WI38 (cell line): ENCODE measurements at regions not wholly inside any gene's neighbourhood (a gene's known extent, or its start where the extent isn't known, plus 50 kb on each side); places are given as distances from the start of the nearest gene placed in this dataset.
"Not testable (repeated sequence)": the region's sequence is repeated elsewhere in the genome, so short reads cannot be mapped to it uniquely, and the experiment has no call there.

Experiments
- H3K4me3 ChIP-seq: 2 replicates; pipeline ENCODE4 v1.5.1; 2011; ENCODE audit warnings: low read depth, mild to moderate bottlenecking, control low read depth, low read length
- TF ChIP-seq, protein P1 (sequence below): IDR thresholded peaks from 2 replicates; pipeline ENCODE4 v1.5.1; 2012; ENCODE audit warnings: low read depth, mild to moderate bottlenecking, control low read depth, low read length

DNA sequence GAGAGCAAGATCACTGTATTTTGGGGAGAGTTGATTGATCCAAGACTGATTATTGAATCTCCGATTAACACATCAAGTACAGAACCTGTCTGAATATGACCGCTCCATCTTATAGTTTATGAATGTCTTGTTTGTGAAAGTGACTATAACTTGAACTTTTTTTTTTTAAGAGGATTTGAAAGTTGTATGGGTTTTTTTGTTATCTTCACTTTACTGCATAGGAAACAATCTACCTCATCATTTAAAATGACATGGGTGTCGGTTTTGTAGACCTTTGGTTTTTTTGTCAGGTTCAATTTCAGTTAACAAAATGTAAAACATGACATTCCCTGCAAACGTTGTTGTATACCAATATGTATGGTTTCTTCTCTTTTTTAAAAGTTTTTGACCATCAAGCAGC lies 103.0 kb upstream of the NUDT6 start:
- H3K4me3 ChIP-seq = no peak overlapping the region
- TF ChIP-seq, protein P1, sequence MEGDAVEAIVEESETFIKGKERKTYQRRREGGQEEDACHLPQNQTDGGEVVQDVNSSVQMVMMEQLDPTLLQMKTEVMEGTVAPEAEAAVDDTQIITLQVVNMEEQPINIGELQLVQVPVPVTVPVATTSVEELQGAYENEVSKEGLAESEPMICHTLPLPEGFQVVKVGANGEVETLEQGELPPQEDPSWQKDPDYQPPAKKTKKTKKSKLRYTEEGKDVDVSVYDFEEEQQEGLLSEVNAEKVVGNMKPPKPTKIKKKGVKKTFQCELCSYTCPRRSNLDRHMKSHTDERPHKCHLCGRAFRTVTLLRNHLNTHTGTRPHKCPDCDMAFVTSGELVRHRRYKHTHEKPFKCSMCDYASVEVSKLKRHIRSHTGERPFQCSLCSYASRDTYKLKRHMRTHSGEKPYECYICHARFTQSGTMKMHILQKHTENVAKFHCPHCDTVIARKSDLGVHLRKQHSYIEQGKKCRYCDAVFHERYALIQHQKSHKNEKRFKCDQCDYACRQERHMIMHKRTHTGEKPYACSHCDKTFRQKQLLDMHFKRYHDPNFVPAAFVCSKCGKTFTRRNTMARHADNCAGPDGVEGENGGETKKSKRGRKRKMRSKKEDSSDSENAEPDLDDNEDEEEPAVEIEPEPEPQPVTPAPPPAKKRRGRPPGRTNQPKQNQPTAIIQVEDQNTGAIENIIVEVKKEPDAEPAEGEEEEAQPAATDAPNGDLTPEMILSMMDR = no peak

DNA sequence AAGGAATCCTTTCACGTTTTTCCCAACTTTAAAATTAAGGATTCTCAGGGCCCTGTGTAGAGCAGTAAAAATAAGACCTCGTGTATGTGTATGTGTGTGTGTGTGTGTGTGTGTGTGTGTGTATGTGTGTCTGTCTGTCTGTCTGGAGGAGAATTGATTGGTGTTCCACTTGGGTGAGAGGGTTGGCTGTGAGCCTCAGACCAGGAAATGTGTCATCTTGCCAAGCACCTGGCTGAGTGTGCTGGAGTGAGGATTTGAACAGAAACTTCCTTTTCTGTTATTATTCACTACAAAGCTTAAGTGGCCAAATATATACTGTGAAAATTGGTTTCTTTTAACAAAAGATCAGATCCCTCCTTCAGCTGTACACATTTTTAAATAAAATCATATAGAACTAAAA lies 103.6 kb upstream of the NUDT6 start:
- H3K4me3 ChIP-seq = not testable (repeated sequence)

DNA sequence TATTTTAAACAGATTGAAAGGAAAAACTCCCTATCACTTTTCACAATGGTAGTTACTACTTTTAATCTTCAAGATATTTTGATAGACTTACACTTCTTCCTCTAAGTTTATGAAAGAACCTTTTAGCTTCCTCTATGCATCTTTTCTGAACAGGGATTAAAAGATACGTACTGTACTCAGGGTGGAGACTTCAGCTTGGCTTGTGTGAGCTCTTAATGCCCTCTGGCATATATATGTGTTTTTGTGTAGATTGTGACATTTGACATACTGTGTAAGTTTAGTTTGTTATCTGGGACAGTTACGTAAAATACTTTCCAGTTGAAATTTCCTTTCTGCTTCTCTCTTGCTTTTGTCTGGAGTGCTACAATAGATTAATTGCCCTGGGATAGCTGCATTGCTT lies 109.3 kb upstream of the NUDT6 start:
- TF ChIP-seq, protein P1 = no peak
- H3K4me3 ChIP-seq = no peak overlapping the region

DNA sequence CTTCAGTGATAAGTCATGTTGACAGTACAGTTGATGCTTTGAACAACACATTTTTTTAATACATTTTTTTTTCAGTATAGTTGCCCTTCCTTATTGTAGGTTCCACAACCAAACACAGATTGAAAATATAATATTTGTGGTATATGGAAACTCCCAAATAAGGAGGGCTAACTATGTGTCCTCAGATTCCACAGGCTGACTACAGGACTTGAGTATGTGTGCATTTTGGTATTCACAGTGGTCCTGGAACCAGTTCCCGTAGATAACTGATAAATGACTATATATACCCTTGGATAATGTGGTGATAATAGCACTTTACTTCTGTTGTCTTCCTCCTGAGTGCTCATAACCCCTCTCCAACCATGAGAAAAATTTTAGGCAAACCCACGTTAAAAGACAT lies 111.6 kb upstream of the NUDT6 start:
- no peak overlapping the region for H3K4me3 ChIP-seq
- TF ChIP-seq, protein P1 = no peak

DNA sequence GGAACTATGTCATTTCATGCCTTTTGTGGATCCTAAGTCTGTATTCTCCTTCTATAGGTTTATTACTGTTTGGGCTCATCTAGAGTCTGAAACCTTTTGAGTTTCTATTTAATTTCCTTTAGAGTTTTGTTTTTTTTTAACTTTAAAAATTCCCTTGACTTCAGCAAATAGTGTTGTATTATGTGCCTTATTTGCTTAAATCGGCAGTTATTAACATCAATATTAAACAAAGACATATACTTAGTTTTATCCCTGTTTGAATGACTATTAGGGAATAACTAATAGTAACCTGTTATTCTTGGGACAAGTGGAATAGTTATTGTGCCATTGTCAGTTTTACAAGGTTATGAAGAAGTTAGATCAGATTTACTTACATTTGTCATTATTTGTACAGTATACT lies 112.8 kb upstream of the NUDT6 start:
- TF ChIP-seq, protein P1 = no peak
- no peak overlapping the region for H3K4me3 ChIP-seq

DNA sequence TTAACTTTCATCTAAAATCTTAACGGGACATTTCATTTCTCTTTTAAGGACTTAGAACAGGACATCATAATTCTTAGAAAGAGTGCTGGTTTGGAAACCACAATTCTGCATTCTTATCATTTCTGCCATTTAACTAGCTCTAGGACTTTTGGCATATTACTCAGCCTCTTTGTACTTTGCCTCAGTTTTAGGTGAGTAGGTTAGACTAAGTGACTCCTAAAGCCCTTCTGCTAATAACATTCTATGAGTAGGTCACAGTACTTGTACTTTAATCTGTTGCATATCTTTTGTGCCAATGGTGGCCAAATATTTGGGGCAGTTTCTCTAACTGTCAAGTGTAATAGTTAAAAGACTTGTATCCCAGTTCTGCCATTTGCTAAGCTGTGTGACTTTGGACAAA lies 115.4 kb upstream of the NUDT6 start:
- no peak overlapping the region for H3K4me3 ChIP-seq
- TF ChIP-seq, protein P1 = no peak

DNA sequence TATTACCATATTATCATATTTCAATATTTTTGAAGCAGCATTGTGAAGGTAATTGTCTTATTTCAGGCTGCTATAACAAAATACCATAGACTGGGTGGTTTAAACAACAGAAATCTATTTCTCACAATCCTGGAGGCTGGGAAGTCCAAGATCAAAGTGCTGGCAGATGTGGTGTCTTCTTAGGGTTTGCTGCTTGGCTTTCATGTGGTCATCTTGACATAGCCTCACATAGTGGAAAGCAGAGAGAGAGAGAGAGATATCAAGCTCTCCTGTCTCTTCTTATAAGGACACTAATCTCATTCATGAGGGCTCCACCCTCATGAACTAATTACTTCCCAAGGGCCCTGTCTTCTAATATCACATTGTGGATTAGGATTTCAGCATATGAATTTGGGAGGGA lies 119.7 kb upstream of the NUDT6 start:
- H3K4me3 ChIP-seq = no peak overlapping the region
- TF ChIP-seq, protein P1 = no peak

DNA sequence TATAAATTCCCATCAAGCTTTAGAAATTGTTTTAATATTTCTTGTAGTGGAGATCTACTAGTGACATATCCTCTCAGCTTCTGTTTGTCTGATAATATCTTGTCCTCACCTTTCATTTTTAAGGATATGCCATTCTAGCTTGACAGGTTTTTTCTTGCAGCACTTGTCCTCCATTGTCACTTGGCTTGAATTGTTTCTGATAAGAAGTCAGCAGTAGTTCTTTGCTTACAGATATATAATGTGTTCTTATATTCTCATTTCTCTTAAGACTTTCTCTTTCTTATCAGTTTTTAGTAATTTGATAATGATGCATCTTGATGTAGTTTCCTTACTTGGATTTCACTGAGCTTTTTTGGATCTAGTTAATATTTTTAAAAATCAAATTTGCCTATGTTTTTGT lies 120.6 kb upstream of the NUDT6 start:
- no peak overlapping the region for H3K4me3 ChIP-seq
- TF ChIP-seq, protein P1 = no peak
